Astrocyte (in vitro differentiated cells and primary cell): ENCODE measurements at regions not wholly inside any gene's neighbourhood (a gene's known extent, or its start where the extent isn't known, plus 50 kb on each side); places are given as distances from the start of the nearest gene placed in this dataset.

Source experiments
- CTCF ChIP-seq: IDR thresholded peaks from 2 replicates; pipeline ENCODE4 v1.5.1; 2011; ENCODE audit warnings: low read depth, mild to moderate bottlenecking, inconsistent platforms, low read length, moderate library complexity; ENCODE audit not compliant: insufficient read depth
- EZH2 ChIP-seq: IDR thresholded peaks from 2 replicates; pipeline ENCODE4 v1.6.1; 2012; ENCODE audit warnings: mild to moderate bottlenecking, low read length, inconsistent platforms; ENCODE audit not compliant: insufficient read depth

GRCh38 chr22:48843640-48844039 lies 984.0 kb downstream of the BRD1 start:
- TF ChIP-seq CTCF (no peak), EZH2 (no peak)
